Dendritic cell treated with granulocyte-macrophage colony-stimulating factor and Interleukin-4, amounts not matched to agents 40 ng/mL and 50 ng/mL, for 4 days (primary cell): ENCODE measurements at regions not wholly inside any gene's neighbourhood (a gene's known extent, or its start where the extent isn't known, plus 50 kb on each side); places are given as distances from the start of the nearest gene placed in this dataset.
A peak's percentile ranks its signal among the peaks of the same experiment; 100 is the strongest.

Experiments used
- H3K27ac Mint-ChIP-seq: one replicate; pipeline ENCODE4 v1.8.0; 2022; ENCODE audit warnings: mild to moderate bottlenecking, mixed read lengths
- H3K27me3 Mint-ChIP-seq: one replicate; pipeline ENCODE4 v1.8.0; 2022; ENCODE audit warnings: mild to moderate bottlenecking, mixed read lengths
- H3K36me3 Mint-ChIP-seq: one replicate; pipeline ENCODE4 v1.8.0; 2022; ENCODE audit warnings: low read depth, mixed read lengths
- H3K4me1 Mint-ChIP-seq: one replicate; pipeline ENCODE4 v1.8.0; 2022; ENCODE audit warnings: low read depth, mixed read lengths
- H3K4me3 Mint-ChIP-seq: one replicate; pipeline ENCODE4 v1.8.0; 2022; ENCODE audit warnings: mild to moderate bottlenecking, moderate library complexity, mixed read lengths
- H3K9me3 Mint-ChIP-seq: one replicate; pipeline ENCODE4 v1.8.0; 2022; ENCODE audit warnings: mixed read lengths
- intact Hi-C: fragments of 100-400 bp; cut with micrococcal nuclease; formaldehyde crosslinking; loops from one replicate; pipeline ENCODE4 v1.15.0; 2022

DNA sequence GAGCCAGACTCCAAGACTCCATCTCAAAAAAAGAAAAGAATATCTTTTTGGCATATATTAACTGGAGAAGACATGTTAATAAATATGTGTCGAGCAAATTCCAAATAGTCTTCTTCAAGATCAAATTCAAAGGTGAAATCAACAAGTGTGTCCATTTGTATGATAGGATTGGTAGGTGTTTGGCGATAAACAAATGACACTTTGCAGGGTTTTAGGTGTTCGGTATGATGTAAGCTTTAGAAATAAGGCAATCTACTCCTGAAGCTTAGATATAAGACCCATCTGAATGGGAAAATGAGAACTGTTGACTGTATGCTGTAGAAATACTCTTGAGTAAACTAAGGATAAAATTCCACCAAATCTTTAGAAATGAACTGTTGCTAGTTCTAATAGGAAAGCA lies 75.8 kb upstream of the FNDC3B start:
- Mint-ChIP-seq H3K27ac (no peak overlapping the region), H3K4me3 (no peak overlapping the region), H3K9me3 (no peaks in the 10 kb centered on the region), H3K27me3 (no peaks in the 10 kb centered on the region), H3K4me1 (peaks cover 52% of the 10 kb centered on the region), H3K36me3 (no peaks in the 10 kb centered on the region)
- intact Hi-C loops, result no loop called here

GRCh38 chr3:171965067-171965712 lies 74.2 kb upstream of the FNDC3B start:
- H3K27me3 Mint-ChIP-seq, result no peaks in the 10 kb centered on the region
- no peak overlapping the region for H3K27ac Mint-ChIP-seq

DNA sequence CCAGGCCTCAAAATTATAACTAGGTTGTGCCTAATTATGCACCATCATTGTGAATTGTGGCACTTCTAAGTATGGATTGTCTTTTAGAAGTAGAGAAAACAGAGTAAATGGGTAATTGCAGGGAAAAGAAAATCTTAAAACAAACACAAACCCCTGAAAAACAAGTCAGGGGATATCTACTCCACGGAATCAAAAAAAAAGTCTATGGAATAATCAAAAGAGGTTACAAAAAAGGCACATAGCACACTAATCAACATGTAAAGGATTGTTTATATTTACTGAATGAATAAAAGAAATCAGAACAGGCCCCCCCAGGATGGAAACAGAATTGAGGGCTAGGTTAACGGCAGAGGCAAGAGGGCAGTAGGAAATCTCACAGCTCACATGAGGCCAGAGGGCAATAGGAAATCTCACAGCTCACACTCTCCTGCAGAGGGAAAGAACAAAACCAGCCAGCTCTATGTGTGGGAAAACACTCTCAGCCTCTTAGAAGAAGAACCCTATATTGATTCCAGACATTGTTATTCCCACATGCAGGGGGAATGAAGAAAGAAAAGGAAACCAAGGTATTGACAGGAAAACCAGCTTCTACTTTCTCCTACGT lies 72.7 kb upstream of the FNDC3B start:
- H3K4me3 Mint-ChIP-seq, result no peak overlapping the region
- peaks cover 44% of the 10 kb centered on the region for H3K4me1 Mint-ChIP-seq
- no peaks in the 10 kb centered on the region for H3K27me3 Mint-ChIP-seq
- H3K9me3 Mint-ChIP-seq, result no peaks in the 10 kb centered on the region
- intact Hi-C loops, result no loop called here
- H3K27ac Mint-ChIP-seq, result peak overlapping the region; percentile 52
- no peaks in the 10 kb centered on the region for H3K36me3 Mint-ChIP-seq

More at GRCh38 chr3:171965067-171965712, 74.2 kb upstream of the FNDC3B start:
- no peaks in the 10 kb centered on the region for H3K36me3 Mint-ChIP-seq
- H3K4me1 Mint-ChIP-seq, result peaks cover 52% of the 10 kb centered on the region
- no peaks in the 10 kb centered on the region for H3K9me3 Mint-ChIP-seq
- intact Hi-C loops, result no loop called here
- H3K4me3 Mint-ChIP-seq, result no peak overlapping the region

DNA sequence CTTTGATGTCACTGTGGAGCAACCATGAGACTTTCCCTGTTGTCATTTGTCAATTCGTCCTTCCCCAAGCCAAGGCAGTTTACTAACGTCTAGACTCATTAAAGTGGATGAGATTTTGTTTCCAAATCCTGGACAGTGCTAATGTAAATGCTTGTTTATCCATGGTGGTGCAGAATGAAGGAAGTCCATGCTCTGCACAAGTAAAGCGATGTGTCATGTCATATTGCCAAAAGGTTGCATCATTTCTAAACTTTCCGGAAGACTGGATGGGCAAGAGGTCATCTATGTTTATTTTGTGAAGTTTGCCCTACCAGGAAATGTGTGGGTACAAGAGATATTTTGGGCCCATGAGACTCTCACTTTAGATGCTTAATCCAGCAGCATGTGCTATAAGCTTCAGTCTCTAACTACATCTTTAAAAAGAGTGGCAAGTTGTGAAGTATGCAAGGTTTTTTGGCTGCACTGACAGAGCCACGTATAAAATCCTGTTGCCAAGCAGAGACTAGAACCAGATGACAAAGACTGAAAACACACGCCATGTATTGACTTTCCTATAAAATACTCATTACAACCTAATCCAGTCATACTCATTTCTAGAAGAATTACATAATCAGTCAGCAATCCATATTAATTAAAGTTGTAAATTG lies 72.1 kb upstream of the FNDC3B start:
- H3K27ac Mint-ChIP-seq, result peak overlapping the region; percentile 52
- H3K27me3 Mint-ChIP-seq, result no peaks in the 10 kb centered on the region
- H3K4me3 Mint-ChIP-seq, result no peak overlapping the region
- H3K9me3 Mint-ChIP-seq, result no peaks in the 10 kb centered on the region
- intact Hi-C loops, result no loop called here
- H3K4me1 Mint-ChIP-seq, result peaks cover 43% of the 10 kb centered on the region
- no peaks in the 10 kb centered on the region for H3K36me3 Mint-ChIP-seq

- intact Hi-C loops, result no loop called here
- Mint-ChIP-seq H3K27ac (peak overlapping the region; percentile 52), H3K27me3 (no peaks in the 10 kb centered on the region), H3K36me3 (no peaks in the 10 kb centered on the region), H3K4me3 (no peak overlapping the region), H3K9me3 (no peaks in the 10 kb centered on the region), H3K4me1 (peaks cover 43% of the 10 kb centered on the region)
Observed at GRCh38 chr3:171967932-171968678, 71.3 kb upstream of the FNDC3B start.

DNA sequence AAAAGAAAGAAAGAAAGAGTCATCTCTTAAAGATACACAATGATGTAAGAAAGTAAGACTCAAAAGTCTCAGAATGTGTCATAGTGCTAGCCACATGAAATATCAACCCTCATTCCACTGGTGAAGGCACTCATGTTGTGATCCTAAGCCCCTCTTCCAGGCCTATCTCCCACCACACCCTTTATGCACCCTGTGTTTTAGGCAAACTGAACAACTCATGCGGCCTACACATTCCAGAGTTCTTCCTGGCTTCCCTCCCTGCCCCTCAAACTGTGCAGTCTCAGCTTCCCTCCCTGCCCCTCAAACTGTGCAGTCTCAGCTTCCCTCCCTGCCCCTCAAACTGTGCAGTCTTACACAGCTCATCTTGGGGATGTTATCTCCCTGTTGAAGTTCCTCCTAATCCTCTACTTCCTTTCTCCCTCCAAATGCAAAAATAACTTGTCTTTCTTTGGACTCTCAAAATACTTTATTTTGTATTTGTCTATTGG lies 69.0 kb upstream of the FNDC3B start:
- Mint-ChIP-seq H3K4me1 (peaks cover 43% of the 10 kb centered on the region), H3K9me3 (no peaks in the 10 kb centered on the region), H3K27ac (peak overlapping the region; percentile 74), H3K36me3 (no peaks in the 10 kb centered on the region), H3K4me3 (no peak overlapping the region), H3K27me3 (no peaks in the 10 kb centered on the region)
- intact Hi-C loops, result no loop called here

DNA sequence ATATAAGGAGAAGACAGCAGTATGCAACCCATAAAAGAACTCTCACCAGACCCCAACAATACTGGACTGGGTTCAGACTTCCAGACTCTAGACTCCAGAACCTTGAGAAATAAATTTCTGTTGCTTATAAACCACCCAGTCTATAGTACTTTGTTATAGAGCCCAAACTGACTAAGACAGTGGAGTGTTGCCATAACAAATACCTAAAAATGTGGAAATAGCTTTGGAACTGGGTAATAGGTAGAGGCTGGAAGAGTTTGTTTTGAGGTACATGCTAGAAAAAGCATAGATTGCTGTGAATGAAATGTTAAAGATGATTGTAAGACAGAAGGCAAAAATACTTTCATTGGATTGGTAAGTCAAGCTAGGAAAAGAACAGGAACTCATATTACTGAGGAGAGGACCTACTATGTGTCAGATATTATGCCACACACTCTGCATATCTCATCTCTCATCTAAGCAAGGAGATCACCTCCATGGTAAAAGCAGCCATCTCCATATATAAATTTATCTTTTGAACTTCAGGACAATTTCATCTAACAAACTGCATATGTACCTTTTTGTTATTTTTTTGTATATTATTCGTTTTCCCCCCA lies 67.4 kb upstream of the FNDC3B start:
- Mint-ChIP-seq H3K4me1 (peaks cover 33% of the 10 kb centered on the region), H3K9me3 (no peaks in the 10 kb centered on the region), H3K27me3 (no peaks in the 10 kb centered on the region), H3K27ac (no peak overlapping the region), H3K36me3 (no peaks in the 10 kb centered on the region), H3K4me3 (no peak overlapping the region)
- intact Hi-C loops, result loop anchor here (1.0 kb wide), 1 partner anchor 53 kb away; no protein-coding TSS in a partner anchor

- H3K36me3 Mint-ChIP-seq, result no peaks in the 10 kb centered on the region
- H3K27ac Mint-ChIP-seq, result no peak overlapping the region
- H3K4me3 Mint-ChIP-seq, result no peak overlapping the region
Observed at GRCh38 chr3:171972871-171973348, 66.5 kb upstream of the FNDC3B start.

DNA sequence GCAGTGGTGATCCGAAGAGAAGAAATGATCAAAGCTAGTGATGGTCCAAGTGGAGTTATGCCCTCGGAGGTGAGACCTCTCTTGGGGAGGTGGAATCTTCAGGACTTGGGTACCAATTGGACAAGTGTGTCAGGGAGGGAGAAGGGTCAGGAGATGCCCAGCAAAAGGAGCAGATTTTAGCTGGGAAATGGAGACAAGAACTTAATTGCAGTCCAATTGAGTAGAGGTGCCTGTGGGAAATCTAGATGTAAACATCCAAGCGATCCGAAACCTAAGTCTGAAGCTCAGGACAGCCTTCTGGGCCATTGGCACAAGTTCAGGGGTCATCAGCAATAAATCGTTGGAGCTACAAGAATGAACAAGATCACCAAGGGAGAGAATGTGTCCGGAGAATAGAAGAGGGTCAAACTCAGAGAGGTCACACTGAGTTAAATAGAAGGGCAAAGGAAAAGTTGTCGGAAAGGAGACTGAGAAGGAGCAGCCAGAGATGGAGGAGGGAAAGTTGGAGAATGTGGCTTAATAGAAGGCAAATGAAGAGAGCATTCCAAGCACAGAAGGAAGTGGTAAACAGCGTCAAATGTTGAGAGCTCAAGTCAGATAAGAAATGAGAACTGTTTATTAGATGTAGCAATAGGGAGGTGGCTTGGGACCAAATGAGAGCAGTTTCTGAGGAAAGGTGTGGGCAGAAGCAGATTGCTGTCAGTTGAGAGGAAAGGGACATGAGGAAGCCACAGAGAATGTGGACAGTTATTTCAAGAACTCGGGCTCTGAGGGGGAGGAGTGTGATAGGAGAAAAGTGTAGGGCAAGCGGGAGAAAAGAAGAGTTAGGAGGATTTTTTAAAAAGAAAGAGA lies 64.2 kb upstream of the FNDC3B start:
- H3K9me3 Mint-ChIP-seq, result no peaks in the 10 kb centered on the region
- peaks cover 29% of the 10 kb centered on the region for H3K4me1 Mint-ChIP-seq
- H3K36me3 Mint-ChIP-seq, result no peaks in the 10 kb centered on the region
- no peak overlapping the region for H3K27ac Mint-ChIP-seq
- intact Hi-C loops, result loop anchor here (5.0 kb wide), 1 partner anchor 33 kb away; no protein-coding TSS in a partner anchor
- no peaks in the 10 kb centered on the region for H3K27me3 Mint-ChIP-seq
- H3K4me3 Mint-ChIP-seq, result no peak overlapping the region

More at GRCh38 chr3:171972871-171973348, 66.5 kb upstream of the FNDC3B start:
- H3K9me3 Mint-ChIP-seq, result no peaks in the 10 kb centered on the region
- intact Hi-C loops, result loop anchor here (1.0 kb wide), 1 partner anchor 52 kb away; no protein-coding TSS in a partner anchor
- no peaks in the 10 kb centered on the region for H3K27me3 Mint-ChIP-seq
- peaks cover 31% of the 10 kb centered on the region for H3K4me1 Mint-ChIP-seq

DNA sequence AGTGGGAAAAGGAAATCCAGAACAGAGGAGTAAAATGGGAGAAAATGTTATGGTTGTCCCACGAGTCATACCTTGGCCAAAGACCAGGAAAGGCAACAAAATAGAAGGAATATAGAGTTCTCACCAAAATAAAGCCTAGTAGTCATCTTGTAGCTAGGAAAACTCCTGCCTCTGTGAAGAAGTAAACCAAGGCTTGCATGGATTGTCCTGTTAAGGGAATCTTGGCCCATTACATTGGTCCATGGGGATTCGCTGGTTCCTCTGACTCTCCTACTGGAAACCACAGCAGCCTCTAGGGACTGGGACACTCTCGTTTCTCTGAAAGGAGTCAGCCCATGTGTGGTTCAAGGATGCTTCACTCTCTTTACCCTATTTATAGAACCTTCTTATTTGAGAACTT lies 62.9 kb upstream of the FNDC3B start:
- H3K27me3 Mint-ChIP-seq, result no peaks in the 10 kb centered on the region
- H3K27ac Mint-ChIP-seq, result no peak overlapping the region
- no peaks in the 10 kb centered on the region for H3K36me3 Mint-ChIP-seq
- H3K4me3 Mint-ChIP-seq, result no peak overlapping the region
- no peaks in the 10 kb centered on the region for H3K9me3 Mint-ChIP-seq
- intact Hi-C loops, result loop anchor here (5.0 kb wide), 1 partner anchor 34 kb away; no protein-coding TSS in a partner anchor
- peaks cover 34% of the 10 kb centered on the region for H3K4me1 Mint-ChIP-seq

GRCh38 chr3:171977441-171977840 lies 61.9 kb upstream of the FNDC3B start:
- Mint-ChIP-seq H3K4me3 (no peak overlapping the region), H3K27me3 (no peaks in the 10 kb centered on the region), H3K9me3 (no peaks in the 10 kb centered on the region), H3K4me1 (peaks cover 38% of the 10 kb centered on the region), H3K27ac (no peak overlapping the region), H3K36me3 (no peaks in the 10 kb centered on the region)
- intact Hi-C loops, result loop anchor here (5.0 kb wide), 1 partner anchor 35 kb away; no protein-coding TSS in a partner anchor

GRCh38 chr3:171977860-171978259 lies 61.5 kb upstream of the FNDC3B start:
- H3K4me1 Mint-ChIP-seq, result peaks cover 38% of the 10 kb centered on the region

More at GRCh38 chr3:171977860-171978259, 61.5 kb upstream of the FNDC3B start:
- H3K36me3 Mint-ChIP-seq, result no peaks in the 10 kb centered on the region
- no peaks in the 10 kb centered on the region for H3K9me3 Mint-ChIP-seq
- intact Hi-C loops, result loop anchor here (5.0 kb wide), 1 partner anchor 36 kb away; no protein-coding TSS in a partner anchor
- no peak overlapping the region for H3K4me3 Mint-ChIP-seq
- no peak overlapping the region for H3K27ac Mint-ChIP-seq
- no peaks in the 10 kb centered on the region for H3K27me3 Mint-ChIP-seq
